HS-27A (cell line): ENCODE measurements at regions not wholly inside any gene's neighbourhood (a gene's known extent, or its start where the extent isn't known, plus 50 kb on each side); places are given as distances from the start of the nearest gene placed in this dataset.
A peak's percentile ranks its signal among the peaks of the same experiment; 100 is the strongest.
"Not testable (repeated sequence)": the region's sequence is repeated elsewhere in the genome, so short reads cannot be mapped to it uniquely, and the experiment has no call there.

Experiments
- DNase-seq: peaks from one replicate; pipeline ENCODE4 v3.0.0-alpha.2; 2012; ENCODE audit warnings: low read depth, missing footprints

DNA sequence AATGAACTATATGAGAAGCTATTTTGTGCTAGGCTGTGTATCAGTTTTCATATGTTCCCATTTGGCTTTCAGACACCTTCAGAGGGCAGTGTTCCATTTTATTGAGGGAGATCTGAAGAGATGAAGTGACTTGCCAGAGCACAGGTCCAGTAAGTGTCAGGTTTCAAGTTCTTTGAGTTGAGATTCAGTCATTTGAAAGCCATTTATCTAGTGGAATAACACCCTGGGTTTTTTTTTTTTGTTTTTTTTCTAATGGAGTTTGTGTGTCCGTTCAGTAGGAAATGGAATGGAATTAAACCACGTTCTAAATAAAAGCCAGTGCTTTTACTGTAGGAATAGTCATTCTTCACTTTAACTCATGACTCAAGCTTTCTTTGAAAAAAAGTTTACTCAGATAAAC lies 652.9 kb upstream of the USP24 start:
- no peak for DNase-seq

DNA sequence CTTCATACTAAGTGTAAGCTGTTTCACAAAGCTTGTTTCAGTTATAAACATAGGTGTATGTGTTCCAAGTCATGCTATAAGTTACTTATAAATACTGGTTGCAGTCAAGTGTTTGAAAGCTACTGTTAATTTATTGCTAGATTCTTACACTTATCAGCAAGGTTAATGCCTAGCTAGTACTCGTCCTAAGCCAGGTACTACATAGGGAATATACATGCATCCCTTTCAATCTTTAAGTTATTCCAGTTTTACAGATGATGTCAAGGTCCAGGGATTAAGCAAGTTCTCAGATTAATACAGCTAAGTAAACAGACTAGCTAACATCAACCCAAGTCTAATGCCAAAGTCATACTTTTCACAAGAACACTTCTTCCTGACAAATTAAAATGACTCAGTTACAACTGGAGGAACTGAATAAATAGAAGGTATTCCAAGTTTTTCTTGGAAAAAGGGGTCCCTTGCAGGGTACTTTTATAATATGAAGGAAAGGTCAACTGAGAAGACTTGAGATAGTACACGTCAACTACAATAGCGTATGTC lies 652.2 kb upstream of the USP24 start:
- no peak for DNase-seq

DNA sequence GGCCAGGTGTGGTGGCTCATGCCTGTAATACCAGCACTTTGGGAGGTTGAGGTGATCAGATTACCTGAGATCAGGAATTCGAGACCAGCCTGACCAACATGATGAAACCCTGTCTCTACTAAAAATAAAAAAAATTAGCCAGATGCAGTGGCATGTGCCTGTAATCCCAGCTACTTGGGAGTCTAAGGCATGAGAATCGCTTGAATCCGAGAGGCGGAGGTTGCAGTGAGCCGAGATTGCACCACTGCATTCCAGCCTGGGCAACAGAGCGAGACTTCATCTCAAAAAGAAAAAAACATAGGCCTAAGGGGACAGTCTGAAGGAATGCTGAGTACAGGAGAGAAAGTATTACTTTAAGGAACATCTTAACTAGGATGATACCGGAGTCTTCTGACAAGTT lies 650.6 kb upstream of the USP24 start:
- DNase-seq = not testable (repeated sequence)

DNA sequence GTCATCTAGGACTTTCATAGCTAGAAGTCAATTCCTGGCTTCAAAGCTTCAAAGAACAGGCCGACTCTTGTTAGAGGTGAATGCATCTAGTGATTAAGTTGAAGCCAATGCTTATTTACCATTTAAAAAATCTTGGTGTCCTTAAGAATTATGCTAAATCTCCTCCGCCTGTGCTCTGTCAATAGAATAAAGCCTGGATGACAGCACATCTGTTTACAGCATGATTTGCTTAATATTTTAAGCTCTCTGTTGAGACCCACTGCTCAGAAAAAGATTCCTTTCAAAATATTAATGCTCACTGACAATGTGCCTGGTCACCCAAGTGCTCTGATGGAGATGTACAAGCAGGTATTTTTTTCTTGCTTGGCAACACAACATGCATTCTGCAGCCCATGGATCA lies 649.1 kb upstream of the USP24 start:
- DNase-seq = no peak

DNA sequence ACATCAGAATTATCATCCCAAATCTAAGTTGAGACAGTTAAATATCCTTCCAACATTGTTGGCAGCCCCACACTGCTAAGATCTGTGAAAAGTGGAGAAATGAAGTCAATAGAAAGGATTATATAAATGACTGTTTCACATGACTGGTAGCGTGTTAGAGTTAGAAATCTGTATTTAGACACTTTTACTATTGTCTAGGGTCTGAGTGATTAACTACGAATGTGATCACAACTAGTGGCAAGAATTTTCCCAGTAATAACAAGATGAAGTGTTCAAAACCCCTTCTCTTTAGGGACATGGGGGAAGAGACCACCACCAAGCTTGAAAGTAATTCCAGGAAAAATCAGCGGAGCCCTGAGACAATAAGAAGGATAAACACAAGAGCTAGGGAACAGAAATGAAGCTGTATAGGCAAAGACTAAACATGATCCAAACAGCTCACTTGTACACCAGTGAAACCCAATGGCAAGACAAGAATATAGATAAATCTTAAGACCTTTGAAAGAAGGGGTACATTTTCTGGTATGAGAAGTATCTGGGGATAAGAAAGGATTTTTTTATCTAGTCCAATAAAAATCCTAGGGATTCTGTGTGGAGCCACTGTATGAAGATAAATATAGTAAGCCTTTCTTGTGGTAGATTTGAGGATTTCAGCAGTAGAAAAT lies 646.6 kb upstream of the USP24 start:
- no peak for DNase-seq

DNA sequence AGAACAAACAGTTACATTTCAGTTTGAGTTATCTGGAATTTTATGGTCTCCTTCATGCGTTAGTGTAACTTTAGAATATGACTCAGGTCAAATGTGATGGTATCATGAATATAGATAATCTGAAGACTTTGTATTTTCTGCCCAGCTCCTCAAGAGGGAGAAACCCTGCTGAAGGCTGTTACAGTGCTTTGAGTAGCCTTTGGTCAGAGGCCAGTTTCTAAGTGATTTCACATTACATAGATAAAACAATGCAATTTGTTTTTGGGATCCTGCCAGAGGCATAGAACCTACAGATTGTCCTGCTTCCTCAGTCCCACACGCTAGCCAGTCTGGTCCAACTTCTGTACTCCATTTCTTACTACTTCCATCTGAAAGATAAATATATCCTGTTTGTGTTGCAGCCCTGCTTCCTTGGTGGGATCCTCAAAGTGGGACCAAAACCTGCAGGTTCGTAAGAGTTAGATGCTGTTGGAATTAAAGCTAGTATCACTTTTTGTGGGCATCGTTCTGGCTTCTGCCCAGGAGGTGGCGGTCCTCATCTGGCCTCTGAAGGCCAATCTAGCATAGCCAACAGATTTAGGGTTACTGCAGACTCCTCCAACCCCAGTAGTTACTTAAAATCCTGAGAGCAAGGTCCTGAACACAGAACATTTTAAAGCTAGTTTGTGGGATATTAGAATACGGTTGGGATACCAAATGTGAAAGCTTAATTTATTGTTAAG lies 645.8 kb upstream of the USP24 start:
- DNase-seq = no peak

DNA sequence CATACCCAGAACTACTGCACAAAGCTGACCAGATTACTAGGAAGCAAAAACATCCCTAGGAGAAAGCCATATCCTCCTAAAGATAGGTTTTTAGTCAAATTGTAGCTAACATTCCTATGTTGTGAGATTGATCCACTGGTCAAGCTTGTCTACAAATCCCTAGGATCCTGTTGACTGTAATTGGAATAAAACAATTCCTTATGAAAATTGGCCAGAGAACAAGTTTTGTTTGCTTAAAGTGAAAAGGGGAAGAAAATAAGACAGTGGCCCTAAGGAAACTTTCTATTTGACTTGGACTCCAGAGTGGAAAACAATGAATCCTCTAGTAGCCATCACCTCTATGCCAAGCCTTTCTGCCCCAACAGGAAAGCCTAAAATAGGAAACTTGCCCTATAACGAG lies 645.2 kb upstream of the USP24 start:
- no peak for DNase-seq

DNA sequence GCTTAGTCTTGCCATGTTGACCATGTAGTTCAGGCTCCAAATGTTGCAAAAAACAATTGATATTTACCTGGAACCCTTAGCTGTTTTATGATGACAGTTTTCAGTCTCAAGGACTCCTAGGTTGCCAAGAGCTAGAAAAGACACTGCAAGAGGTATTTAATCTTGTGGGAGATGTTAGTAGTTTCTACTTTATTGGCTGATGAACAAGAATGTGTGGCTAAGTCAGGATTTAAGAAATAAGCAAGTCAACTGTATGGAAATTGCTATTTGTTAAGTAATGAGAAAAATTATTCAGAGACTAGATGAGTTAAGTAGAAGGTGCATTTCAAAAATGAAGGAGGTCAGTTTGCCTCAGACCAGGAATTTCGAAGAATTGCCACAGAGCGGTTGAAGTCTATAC lies 639.7 kb upstream of the USP24 start:
- no peak for DNase-seq

DNA sequence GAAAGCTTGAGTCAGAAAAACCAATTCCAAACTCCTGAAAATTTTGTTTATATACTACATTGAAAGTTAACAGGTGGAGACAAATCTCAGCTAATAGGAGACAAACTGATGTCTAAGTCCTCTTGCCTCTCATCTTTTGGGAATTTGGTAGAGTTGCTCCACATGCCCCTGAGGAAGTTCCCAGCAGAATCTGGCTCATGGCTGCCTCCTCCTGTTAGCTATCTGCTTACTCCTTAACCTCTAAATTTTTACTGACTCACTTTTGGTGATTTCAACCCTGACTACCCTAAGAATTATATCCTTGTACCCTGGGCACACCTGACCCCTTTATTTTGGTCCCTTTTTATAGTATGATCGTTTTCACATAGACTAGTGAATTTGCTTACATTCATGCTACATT lies 633.7 kb upstream of the USP24 start:
- DNase-seq = peak; percentile 51

DNA sequence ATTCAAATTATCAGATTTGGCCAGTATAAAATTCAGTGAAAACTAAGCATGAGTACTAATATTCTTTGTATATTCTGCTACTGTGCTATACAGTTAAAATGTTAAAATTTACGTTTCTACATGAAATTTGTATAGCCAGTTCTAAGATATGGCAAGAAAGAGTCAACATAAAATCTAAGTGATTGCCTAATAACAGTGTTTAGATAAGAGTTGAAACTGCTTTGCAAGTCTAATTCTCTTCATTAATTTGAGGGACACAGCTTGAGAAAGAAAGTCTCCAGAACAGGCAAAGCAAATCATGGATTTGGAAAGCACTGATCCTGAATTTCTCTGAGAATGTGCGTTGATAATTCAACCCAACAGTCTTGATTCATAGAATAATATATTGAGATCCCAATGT lies 630.9 kb upstream of the USP24 start:
- DNase-seq = no peak

DNA sequence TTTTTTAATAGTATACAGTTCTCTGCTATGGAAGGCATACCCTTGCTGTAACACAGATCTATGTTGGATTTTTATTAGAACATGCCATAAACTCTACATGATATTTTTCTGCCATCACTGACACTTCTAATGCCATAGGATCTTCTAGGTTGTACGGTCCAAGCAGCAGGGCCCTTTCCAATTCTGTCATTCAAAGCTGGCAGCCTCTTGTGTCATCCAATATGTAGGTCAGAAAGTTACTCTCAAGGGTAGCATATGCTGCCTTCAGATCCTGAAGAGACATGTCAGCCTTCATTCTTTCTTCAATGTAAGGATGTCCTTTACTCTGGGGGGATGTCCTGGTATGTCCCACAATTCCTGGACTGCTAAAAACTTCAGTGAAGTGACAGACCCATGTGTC lies 629.2 kb upstream of the USP24 start:
- no peak for DNase-seq

DNA sequence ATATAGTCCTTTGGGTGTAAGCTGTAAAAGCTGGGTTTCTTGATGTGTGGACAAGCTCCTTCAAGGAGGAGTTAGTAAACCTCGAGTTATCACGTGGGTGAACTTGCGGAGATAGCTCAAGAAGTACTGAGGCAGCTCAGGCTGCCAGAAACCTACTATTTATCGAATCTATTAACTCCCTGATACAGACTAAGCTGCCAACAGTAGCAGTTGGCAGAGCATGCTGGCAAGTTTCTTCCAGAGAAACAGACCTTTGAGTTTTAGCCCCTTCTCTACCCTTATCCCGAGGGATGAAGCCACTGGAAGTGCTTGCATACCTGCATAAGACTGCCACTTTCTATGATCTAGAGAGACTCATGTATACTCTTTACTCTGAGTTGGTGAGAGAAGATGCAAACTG lies 624.5 kb upstream of the USP24 start:
- no peak for DNase-seq

DNA sequence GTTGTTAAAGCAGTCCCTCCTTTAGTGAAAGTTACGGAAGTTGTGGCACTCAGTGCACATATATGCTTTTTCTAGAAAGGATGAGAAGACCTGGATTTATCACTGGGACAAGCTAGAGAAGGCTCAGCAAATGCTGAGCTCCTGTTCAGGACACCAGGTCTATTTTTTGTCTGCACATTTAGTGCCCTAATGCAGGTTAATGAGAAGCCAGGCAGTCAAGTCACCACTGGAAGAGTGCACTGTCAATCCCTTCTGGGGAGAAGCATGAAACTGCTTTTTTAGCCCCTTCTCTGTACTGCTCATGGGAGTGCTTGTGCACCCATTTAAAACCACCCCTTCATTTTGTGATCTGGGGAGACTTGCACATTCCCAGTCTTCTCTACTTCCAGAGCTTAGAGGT lies 624.1 kb upstream of the USP24 start:
- no peak for DNase-seq

DNA sequence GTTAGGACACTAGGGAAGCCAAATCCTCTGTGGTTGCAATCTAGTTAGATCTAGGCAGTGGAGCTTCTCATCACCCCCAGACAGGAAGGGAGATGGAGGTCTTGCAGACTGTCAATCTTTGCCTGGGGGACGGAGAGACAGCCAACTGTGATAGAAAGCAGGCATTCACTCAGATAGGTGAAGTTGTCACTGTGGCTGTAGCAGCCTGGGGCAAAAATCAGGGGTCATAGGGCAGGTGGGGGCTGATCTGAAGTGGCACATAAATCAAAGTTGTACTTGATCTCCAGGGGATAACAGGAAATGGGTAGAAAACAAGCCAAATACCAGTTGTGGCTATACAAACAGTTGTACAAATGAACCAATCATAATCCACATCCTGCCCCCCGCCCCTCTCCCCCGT lies 620.9 kb upstream of the USP24 start:
- no peak for DNase-seq

DNA sequence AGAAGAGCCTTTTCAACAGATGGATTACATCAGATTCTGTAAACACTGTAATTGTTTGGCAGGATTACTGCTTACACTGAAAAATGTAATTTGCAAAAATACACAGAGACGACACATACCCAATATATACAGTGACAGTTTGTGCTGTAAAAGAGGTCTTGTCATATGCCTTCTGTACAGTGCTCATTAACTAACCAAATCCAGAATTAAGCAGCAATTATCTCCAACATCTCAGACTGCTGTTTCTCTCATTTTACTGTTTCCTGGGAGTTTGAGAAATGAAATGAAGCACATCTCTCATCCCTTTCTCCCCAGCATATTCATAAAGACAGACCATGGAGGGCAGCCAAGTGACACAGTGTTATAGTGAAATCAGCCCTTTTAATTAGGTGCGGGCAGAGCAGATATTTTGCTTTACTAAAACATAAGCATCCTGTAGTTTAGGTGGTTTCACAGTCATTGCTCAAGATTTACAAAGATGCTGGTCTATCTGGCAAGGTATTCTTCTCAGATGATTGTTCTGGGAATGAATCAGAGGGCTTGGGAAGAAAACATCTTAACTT lies 618.4 kb upstream of the USP24 start:
- DNase-seq = no peak

DNA sequence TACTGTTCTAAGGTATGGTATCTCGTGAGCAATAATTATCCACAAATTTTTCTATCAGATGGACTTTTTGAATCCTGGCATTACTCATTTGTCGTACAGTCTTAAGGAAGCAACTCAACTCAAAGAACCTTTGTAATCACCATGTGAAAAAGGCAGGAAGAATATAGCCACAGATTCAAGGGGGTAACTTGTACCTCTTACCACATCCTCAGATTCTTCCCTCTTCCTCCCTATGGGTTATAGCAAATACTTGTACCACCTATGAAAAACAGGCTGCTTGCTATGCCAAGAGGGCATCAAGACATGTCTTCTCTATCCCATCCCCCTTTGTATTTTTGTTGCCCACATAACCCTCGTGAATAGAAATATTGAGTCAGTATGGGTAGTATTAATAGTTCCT lies 616.6 kb upstream of the USP24 start:
- DNase-seq = no peak

DNA sequence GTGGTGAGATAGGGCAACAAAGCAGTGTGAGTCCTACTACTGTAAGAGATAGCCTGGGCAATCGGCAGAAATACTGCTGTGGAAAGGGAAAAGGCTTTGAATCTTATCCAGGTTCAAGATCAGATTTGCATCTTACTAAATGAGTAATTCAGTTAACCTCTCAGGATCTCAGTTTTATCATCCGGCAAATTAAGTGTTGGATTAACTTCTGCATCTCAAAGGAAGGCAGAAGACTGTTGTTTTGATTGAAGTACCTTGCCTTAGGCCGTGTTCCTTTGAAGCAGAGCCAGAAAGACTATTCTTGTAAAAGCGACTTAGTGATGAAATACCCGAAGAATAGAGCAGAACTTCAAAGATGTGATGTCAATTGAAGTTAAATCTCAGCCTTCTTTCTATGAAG lies 612.9 kb upstream of the USP24 start:
- DNase-seq = no peak

DNA sequence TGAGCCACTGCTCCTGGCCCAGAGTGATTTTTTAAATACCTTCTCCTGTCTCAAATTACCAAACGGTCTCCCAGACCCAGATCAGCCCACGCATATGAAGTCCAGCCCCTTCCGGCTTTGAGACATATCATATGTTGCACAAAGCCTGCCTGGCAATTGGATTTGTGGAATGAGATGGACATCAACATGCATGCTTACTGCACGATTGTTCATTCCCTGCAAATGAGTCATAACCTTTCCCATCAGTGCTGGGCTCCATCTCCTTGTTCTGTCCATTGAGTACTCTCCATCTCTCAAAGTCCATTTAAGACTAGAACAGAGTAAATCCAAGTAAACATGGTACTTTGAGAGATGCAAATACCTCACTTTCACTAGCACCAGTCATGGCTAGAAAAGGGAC lies 612.2 kb upstream of the USP24 start:
- DNase-seq = peak; percentile 89

DNA sequence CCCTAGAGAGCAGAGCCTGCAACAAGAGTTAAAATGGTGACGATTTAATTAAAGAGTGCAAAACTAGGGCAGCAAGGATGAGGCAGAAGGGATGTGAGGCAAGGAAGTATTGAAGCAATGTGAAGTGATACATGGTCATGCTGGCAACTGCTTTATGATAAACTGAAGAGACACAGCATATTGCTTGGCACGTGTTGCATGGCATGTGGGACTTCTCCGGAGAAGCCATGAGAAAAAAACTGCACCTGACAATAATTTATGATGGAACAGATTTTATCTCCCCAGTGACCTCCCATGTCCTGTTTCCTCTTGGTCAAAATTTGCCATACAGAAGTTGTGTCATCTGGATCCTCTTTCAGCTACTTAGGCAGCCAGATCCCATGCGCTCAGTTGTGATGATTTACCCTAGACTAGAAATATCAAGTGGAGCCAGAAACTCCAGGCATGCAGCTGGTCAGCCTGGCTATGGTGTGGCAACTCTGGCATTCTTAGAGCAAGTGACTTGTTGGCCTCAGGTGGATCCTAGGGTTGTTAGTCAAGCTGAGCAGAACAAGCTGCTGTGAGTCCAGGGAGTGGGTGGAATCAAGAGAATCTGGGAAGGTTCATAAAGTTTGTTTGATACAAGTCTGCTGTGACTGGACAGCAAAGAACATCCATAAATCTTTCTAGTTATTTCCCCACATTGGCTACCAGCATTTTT lies 611.4 kb upstream of the USP24 start:
- DNase-seq = no peak

DNA sequence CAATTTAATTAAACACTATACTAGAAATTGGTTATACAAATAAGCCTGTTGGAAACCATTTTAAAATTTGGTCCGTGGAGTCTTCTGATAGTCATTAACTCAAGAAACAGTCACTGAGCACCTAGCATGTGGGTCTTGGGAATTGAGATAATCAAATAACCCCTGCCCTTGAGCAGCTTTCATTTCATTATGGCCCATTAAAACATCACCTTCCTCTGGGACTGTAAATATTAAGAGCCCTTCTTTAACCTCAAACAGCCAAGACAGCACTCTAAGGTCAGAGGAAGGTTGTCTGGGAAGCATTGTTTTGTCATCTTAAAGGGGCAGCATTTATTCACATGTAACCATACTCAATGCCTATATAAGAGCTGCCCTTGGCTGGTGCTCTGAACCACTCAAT lies 610.3 kb upstream of the USP24 start:
- no peak for DNase-seq

DNA sequence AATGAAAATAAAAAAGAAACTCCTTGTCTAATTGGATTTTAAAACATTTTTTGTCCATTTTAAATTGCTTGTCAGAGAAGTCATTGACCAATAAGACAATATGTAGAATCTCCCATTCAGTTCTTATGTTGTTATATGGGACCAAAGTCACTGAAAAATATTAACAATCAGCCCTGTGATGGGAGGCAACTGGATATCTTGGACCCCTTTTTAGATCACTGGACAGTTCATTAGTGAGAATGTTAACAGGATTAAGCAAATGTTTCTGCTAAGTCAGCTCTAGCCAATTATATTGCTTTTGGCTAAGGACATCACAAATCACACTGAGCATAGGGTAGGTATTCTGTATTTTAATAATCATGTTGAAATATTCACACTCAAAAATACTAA lies 609.1 kb upstream of the USP24 start:
- DNase-seq = no peak

DNA sequence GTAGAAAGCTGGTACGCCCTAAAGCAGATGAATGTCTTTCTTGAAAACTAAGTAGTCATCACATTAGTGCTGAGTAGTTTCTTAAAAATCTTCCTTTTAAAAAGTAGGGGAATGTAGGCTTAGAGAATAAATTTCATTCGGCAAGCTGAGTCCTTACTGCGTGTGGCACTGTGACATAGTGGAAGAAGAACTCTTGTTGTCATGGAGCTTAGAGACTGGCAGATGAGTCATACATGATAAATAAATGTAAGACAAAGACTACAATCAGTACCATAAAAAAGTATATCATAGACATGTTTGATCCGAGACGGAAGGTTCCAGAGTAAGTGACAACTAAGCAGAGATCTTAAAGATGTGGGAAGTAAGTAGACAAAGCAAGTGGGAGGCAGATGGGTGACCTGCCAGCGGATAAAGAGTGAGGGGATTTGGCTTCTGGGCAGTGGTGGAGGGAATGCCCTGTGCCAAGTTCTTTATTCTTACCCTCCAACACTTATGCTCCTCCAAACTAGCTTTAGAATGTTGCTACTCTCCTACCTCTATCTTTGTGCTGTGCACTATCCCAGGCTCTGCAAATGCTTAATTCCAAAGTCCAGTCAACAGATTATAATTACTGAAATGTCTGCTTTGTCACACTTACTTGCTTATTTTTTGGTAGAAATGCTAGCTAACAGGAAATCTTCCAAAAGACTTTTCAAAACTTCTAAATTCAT lies 608.5 kb upstream of the USP24 start:
- peak; percentile 27 for DNase-seq
